KOPT-K1 (cell line): ENCODE measurements at regions not wholly inside any gene's neighbourhood (a gene's known extent, or its start where the extent isn't known, plus 50 kb on each side); places are given as distances from the start of the nearest gene placed in this dataset.

ENCODE experiments used
- H3K27ac ChIP-seq: fragments of 200-600 bp; sonication (generic); 2 replicates; pipeline ENCODE4 v1.5.1; 2016; ENCODE audit warnings: antibody characterized with exemption, mild to moderate bottlenecking, low read depth, low read length; ENCODE audit not compliant: poor library complexity, severe bottlenecking
- H3K36me3 ChIP-seq: fragments of 200-600 bp; sonication (generic); 2 replicates; pipeline ENCODE4 v1.5.1; 2017; ENCODE audit warnings: antibody characterized with exemption, mild to moderate bottlenecking, low read length, moderate library complexity; ENCODE audit not compliant: insufficient read depth
- H3K9me3 ChIP-seq: fragments of 200-600 bp; sonication (generic); 2 replicates; pipeline ENCODE4 v1.5.1; 2017; ENCODE audit warnings: antibody characterized with exemption, low read length, mild to moderate bottlenecking; ENCODE audit not compliant: insufficient read depth, poor library complexity, severe bottlenecking

DNA sequence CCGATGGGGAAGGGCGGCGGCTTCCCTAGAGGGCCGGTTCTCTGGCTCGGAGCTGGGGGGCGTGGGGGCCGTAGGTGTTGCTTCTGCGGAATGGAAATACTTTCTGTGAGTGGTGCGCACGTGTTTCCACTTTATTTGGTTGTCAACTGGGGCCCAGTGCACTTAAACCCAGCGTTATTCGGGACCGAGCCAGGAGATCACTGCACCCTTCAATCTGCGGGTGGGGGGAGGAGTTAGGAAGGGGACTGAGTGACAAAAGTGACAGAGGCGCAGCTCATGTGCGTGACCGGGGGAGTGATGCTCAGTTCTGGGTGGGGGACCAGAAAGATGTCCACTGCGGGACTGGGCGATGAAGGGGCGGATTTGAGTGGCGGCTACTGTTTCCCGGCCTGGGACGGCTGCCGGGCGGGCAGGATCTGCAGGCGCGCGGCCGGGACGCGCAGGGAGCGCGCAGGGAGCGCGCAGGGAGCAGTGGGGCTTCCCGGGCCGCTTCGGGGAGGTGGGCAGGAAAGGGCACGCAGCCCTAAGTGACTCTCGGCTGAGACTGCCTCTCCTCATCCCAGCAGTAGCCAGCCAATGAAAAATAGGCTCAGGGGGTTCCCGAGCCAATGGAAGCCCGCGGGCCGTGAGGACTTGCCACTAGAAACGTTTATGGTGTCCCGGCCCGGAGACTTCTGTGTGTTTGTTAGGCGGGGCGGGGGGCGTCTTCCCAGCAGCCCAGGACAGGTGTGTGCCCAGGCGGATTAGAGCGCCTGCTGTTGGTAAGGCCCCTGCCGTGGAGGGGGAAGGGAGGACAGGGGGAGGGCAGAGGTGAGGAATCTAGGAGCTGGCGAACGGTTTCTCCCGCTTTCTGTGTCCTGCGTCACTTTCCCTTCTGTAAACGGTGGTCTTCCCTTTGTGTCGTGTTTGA lies 54.3 kb upstream of the KDM7A start:
- H3K27ac ChIP-seq: peak overlapping the region; percentile 88
- no peaks in the 10 kb centered on the region for H3K9me3 ChIP-seq
- no peaks in the 10 kb centered on the region for H3K36me3 ChIP-seq

GRCh38 chr7:140230516-140230860 lies 53.7 kb upstream of the KDM7A start:
- Histone ChIP-seq H3K27ac (peak overlapping the region; percentile 88), H3K36me3 (no peaks in the 10 kb centered on the region), H3K9me3 (no peaks in the 10 kb centered on the region)

- Histone ChIP-seq H3K9me3 (no peaks in the 10 kb centered on the region), H3K27ac (peak overlapping the region; percentile 88), H3K36me3 (no peaks in the 10 kb centered on the region)
Measured at GRCh38 chr7:140229591-140230515, 53.1 kb upstream of the KDM7A start.

DNA sequence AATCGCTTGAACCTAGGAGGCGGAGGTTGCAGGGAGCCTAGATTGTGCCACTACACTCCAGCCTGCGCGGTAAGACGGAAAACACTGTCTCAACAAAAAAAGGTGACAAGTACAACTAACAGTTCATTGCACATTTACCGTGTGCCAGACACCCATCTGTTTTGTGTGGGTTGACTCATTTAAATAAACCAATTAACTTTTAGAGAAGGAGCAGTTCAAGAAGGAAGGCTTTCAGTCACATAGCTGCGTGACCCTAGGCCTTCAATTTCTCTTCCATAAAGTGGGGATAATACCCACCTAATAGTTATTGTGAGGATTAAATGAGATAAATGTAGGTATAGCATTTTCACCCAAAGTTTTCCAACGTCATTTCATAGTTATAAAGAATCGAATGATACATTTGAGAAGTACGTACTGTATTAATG lies 52.3 kb upstream of the KDM7A start:
- H3K9me3 ChIP-seq: no peaks in the 10 kb centered on the region
- H3K36me3 ChIP-seq: no peaks in the 10 kb centered on the region
- H3K27ac ChIP-seq: peak overlapping the region; percentile 88
